Stimulated activated CD8-positive, alpha-beta memory T cell treated with anti-CD3 and anti-CD28 coated beads, Interleukin-4, amount 100 ng/mL, for 4 hours (primary cell): ENCODE measurements at regions not wholly inside any gene's neighbourhood (a gene's known extent, or its start where the extent isn't known, plus 50 kb on each side); places are given as distances from the start of the nearest gene placed in this dataset.
A peak's percentile ranks its signal among the peaks of the same experiment; 100 is the strongest.
"Not testable (repeated sequence)": the region's sequence is repeated elsewhere in the genome, so short reads cannot be mapped to it uniquely, and the experiment has no call there.

Experiments used
- DNase-seq, 2 donors: peaks; one replicate each; pipeline ENCODE4 v3.0.0-alpha.2; 2020; ENCODE audit warnings: low read depth in 2 of 2, low spot score in 1 of 2

GRCh38 chr3:10736444-10736843, 79.6 kb upstream of the SLC6A11 start:
- DNase-seq, result not testable (repeated sequence)

- no peak for DNase-seq
These were observed 78.2 kb upstream of the SLC6A11 start for GRCh38 chr3:10737785-10738184.

GRCh38 chr3:10738688-10739372, 77.2 kb upstream of the SLC6A11 start:
- peak; percentile 34 to 66 for DNase-seq

GRCh38 chr3:10740954-10741353, 75.1 kb upstream of the SLC6A11 start:
- no peak for DNase-seq

GRCh38 chr3:10741891-10742671, 73.9 kb upstream of the SLC6A11 start:
- no peak for DNase-seq

- no peak for DNase-seq
These were observed 72.5 kb upstream of the SLC6A11 start for GRCh38 chr3:10743366-10744097.

GRCh38 chr3:10744098-10744465, 71.9 kb upstream of the SLC6A11 start:
- DNase-seq, result no peak

GRCh38 chr3:10745392-10745791, 70.6 kb upstream of the SLC6A11 start:
- no peak for DNase-seq

GRCh38 chr3:10746001-10746400, 70.0 kb upstream of the SLC6A11 start:
- no peak for DNase-seq

- DNase-seq, result no peak
These were observed 69.3 kb upstream of the SLC6A11 start for GRCh38 chr3:10746684-10747083.

- no peak for DNase-seq
These were observed 68.7 kb upstream of the SLC6A11 start for GRCh38 chr3:10747341-10747740.

GRCh38 chr3:10748040-10748439, 68.0 kb upstream of the SLC6A11 start:
- no peak for DNase-seq

- no peak for DNase-seq
These were observed 62.1 kb upstream of the SLC6A11 start for GRCh38 chr3:10753964-10754363.

- no peak for DNase-seq
These were observed 59.5 kb upstream of the SLC6A11 start for GRCh38 chr3:10756546-10756945.

- no peak for DNase-seq
These were observed 58.8 kb upstream of the SLC6A11 start for GRCh38 chr3:10757021-10757820.

- no peak for DNase-seq
These were observed 58.3 kb upstream of the SLC6A11 start for GRCh38 chr3:10757821-10758130.

- no peak for DNase-seq
These were observed 57.6 kb upstream of the SLC6A11 start for GRCh38 chr3:10758304-10759037.

- DNase-seq, result no peak
These were observed 56.5 kb upstream of the SLC6A11 start for GRCh38 chr3:10759495-10759894.

- DNase-seq, result no peak
These were observed 55.8 kb upstream of the SLC6A11 start for GRCh38 chr3:10760199-10760598.

- no peak for DNase-seq
These were observed 54.4 kb upstream of the SLC6A11 start for GRCh38 chr3:10761583-10761982.

GRCh38 chr3:10762116-10762515, 53.9 kb upstream of the SLC6A11 start:
- no peak for DNase-seq
